Kidney epithelial cell (primary cell): ENCODE measurements at regions not wholly inside any gene's neighbourhood (a gene's known extent, or its start where the extent isn't known, plus 50 kb on each side); places are given as distances from the start of the nearest gene placed in this dataset.

Experiments
- DNase-seq: peaks from one replicate; pipeline ENCODE4 v3.0.0-alpha.2; 2010; ENCODE audit warnings: low read depth
- H3K27me3 ChIP-seq: 2 replicates; pipeline ENCODE4 v1.6.0; 2011; ENCODE audit warnings: low read length; ENCODE audit not compliant: control insufficient read depth, insufficient read depth
- H3K36me3 ChIP-seq: 2 replicates; pipeline ENCODE4 v1.5.1; 2011; ENCODE audit warnings: low read length; ENCODE audit not compliant: control insufficient read depth, insufficient read depth
- H3K4me3 ChIP-seq: 2 replicates; pipeline ENCODE4 v1.5.1; 2011; ENCODE audit warnings: low read depth, mild to moderate bottlenecking, control low read depth, low read length
- CTCF ChIP-seq: IDR thresholded peaks from 2 replicates; pipeline ENCODE4 v1.5.1; 2011; ENCODE audit warnings: mild to moderate bottlenecking, moderate library complexity, low read length, control low read depth, inconsistent platforms; ENCODE audit not compliant: insufficient read depth, poor library complexity, severe bottlenecking

- Histone ChIP-seq H3K27me3 (no peaks in the 10 kb centered on the region), H3K4me3 (no peak overlapping the region), H3K36me3 (no peaks in the 10 kb centered on the region)
- no peak for DNase-seq
- no peak for TF ChIP-seq CTCF
These were observed 463.0 kb downstream of the EPHA3 start for GRCh38 chr3:89570465-89570864.

- no peak for TF ChIP-seq CTCF
- Histone ChIP-seq H3K4me3 (no peak overlapping the region), H3K27me3 (no peaks in the 10 kb centered on the region), H3K36me3 (no peaks in the 10 kb centered on the region)
- no peak for DNase-seq
These were observed 463.9 kb downstream of the EPHA3 start for GRCh38 chr3:89571298-89571697.

- TF ChIP-seq CTCF, result no peak
- H3K4me3 ChIP-seq, result no peak overlapping the region
- H3K27me3 ChIP-seq, result no peaks in the 10 kb centered on the region
- no peaks in the 10 kb centered on the region for H3K36me3 ChIP-seq
- no peak for DNase-seq
These were observed 464.3 kb downstream of the EPHA3 start for GRCh38 chr3:89571707-89572106.

- no peaks in the 10 kb centered on the region for H3K27me3 ChIP-seq
- no peak for TF ChIP-seq CTCF
- no peak for DNase-seq
- no peak overlapping the region for H3K4me3 ChIP-seq
- no peaks in the 10 kb centered on the region for H3K36me3 ChIP-seq
These were observed 464.8 kb downstream of the EPHA3 start for GRCh38 chr3:89572261-89572660.

GRCh38 chr3:89576417-89576816, 469.0 kb downstream of the EPHA3 start:
- no peak for TF ChIP-seq CTCF

GRCh38 chr3:89577637-89578530, 470.5 kb downstream of the EPHA3 start:
- Histone ChIP-seq H3K27me3 (no peaks in the 10 kb centered on the region), H3K36me3 (no peaks in the 10 kb centered on the region), H3K4me3 (no peak overlapping the region)
- DNase-seq, result no peak
- TF ChIP-seq CTCF, result no peak

More at GRCh38 chr3:89576417-89576816, 469.0 kb downstream of the EPHA3 start:
- Histone ChIP-seq H3K36me3 (no peaks in the 10 kb centered on the region), H3K4me3 (no peak overlapping the region), H3K27me3 (no peaks in the 10 kb centered on the region)
- no peak for DNase-seq
